ENCODE measurements at regions not wholly inside any gene's neighbourhood (a gene's known extent, or its start where the extent isn't known, plus 50 kb on each side); places are given as distances from the start of the nearest gene placed in this dataset.

GRCh38 chr7:116142850-116143249 is 67.5 kb upstream of the TES start:
- TF ChIP-seq CTCF (IDR thresholded peaks at IDR 0.05 in 4 of 5, conservative IDR thresholded peaks at IDR 0.05 in 1 of 5): no peak
- no peak for TF ChIP-seq POLR2A (IDR thresholded peaks at IDR 0.05)
